HEK293 (cell line): ENCODE measurements at regions not wholly inside any gene's neighbourhood (a gene's known extent, or its start where the extent isn't known, plus 50 kb on each side); places are given as distances from the start of the nearest gene placed in this dataset.

Source experiments
- CTCF ChIP-seq: fragments of 450-650 bp; formaldehyde crosslinking; IDR thresholded peaks from 2 replicates; pipeline ENCODE4 v1.5.1; 2016; ENCODE audit warnings: missing biosample characterization, missing genetic modification characterization
- IKZF3 ChIP-seq: fragments of 450-650 bp; IDR thresholded peaks from 2 replicates; pipeline ENCODE4 v1.5.0; 2018; ENCODE audit warnings: missing biosample characterization, mild to moderate bottlenecking, missing genetic modification characterization, moderate library complexity
- MZF1 ChIP-seq: fragments of 450-650 bp; formaldehyde crosslinking; IDR thresholded peaks from 2 replicates; pipeline ENCODE4 v1.5.1; 2017; ENCODE audit warnings: missing biosample characterization, missing genetic modification characterization, borderline replicate concordance
- PBX3 ChIP-seq: sonication (generic); formaldehyde crosslinking; IDR thresholded peaks from 2 replicates; pipeline ENCODE4 v1.8.1; 2022; ENCODE audit warnings: mild to moderate bottlenecking, moderate library complexity, missing genetic modification reagents
- SCRT2 ChIP-seq: fragments of 450-650 bp; formaldehyde crosslinking; IDR thresholded peaks from 2 replicates; pipeline ENCODE4 v1.5.1; 2016; ENCODE audit warnings: missing biosample characterization, missing genetic modification characterization
- YY1 ChIP-seq: fragments of 450-650 bp; formaldehyde crosslinking; IDR thresholded peaks from 2 replicates; pipeline ENCODE4 v1.5.1; 2018; ENCODE audit warnings: missing biosample characterization, missing genetic modification characterization
- ZBTB7A ChIP-seq: fragments of 450-650 bp; formaldehyde crosslinking; IDR thresholded peaks from 2 replicates; pipeline ENCODE4 v1.5.1; 2016; ENCODE audit warnings: low read depth, missing biosample characterization, missing genetic modification characterization
- ZNF23 ChIP-seq: fragments of 450-650 bp; formaldehyde crosslinking; IDR thresholded peaks from 2 replicates; pipeline ENCODE4 v1.5.1; 2016; ENCODE audit warnings: missing biosample characterization, missing genetic modification characterization, borderline replicate concordance
- ZNF394 ChIP-seq: fragments of 450-650 bp; formaldehyde crosslinking; IDR thresholded peaks from 2 replicates; pipeline ENCODE4 v1.5.1; 2016; ENCODE audit warnings: missing biosample characterization, missing genetic modification characterization, mild to moderate bottlenecking, moderate library complexity, borderline replicate concordance
- ZNF776 ChIP-seq: fragments of 450-650 bp; formaldehyde crosslinking; IDR thresholded peaks from 2 replicates; pipeline ENCODE4 v1.5.0; 2017; ENCODE audit warnings: missing biosample characterization, missing genetic modification characterization, borderline replicate concordance
- TF ChIP-seq, protein P1 (sequence below): fragments of 450-650 bp; formaldehyde crosslinking; IDR thresholded peaks from 2 replicates; pipeline ENCODE4 v1.5.1; 2016; ENCODE audit warnings: missing biosample characterization, missing genetic modification characterization
- TF ChIP-seq, protein P2 (sequence below): fragments of 450-650 bp; formaldehyde crosslinking; IDR thresholded peaks from 2 replicates; pipeline ENCODE4 v1.5.1; 2016; ENCODE audit warnings: missing biosample characterization, missing genetic modification characterization
- TF ChIP-seq, protein P3 (sequence below): fragments of 450-650 bp; formaldehyde crosslinking; IDR thresholded peaks from 2 replicates; pipeline ENCODE4 v1.5.1; 2016; ENCODE audit warnings: missing biosample characterization, missing genetic modification characterization

DNA sequence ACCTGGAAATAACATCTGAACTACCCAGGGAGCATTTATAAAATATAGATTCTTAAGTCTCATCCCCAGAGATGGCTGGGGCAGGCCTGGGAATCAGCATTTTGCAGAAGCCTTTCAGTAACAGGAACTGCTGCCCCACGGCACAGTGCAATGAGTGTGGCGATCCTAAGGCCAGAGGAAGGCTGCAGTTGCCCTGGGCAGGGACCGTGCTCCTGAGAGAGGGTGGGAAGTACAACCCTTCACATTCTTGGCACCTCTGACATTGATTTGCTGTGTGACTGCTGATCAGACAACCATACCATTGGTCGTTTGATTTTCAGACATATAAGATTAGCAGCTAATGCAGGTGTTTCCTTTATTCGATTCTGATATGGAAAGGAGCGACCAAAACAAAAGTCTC is 233.6 kb downstream of the STIM2 start:
- TF ChIP-seq CTCF (no peak), YY1 (no peak), PBX3 (no peak), IKZF3 (tag by site-specific recombination) (no peak), ZNF394 (no peak), ZNF23 (no peak), MZF1 (tag by site-specific recombination) (no peak), ZNF776 (no peak), ZBTB7A (tag by site-specific recombination) (no peak), SCRT2 (tag by site-specific recombination) (no peak)
- TF ChIP-seq, protein P1, sequence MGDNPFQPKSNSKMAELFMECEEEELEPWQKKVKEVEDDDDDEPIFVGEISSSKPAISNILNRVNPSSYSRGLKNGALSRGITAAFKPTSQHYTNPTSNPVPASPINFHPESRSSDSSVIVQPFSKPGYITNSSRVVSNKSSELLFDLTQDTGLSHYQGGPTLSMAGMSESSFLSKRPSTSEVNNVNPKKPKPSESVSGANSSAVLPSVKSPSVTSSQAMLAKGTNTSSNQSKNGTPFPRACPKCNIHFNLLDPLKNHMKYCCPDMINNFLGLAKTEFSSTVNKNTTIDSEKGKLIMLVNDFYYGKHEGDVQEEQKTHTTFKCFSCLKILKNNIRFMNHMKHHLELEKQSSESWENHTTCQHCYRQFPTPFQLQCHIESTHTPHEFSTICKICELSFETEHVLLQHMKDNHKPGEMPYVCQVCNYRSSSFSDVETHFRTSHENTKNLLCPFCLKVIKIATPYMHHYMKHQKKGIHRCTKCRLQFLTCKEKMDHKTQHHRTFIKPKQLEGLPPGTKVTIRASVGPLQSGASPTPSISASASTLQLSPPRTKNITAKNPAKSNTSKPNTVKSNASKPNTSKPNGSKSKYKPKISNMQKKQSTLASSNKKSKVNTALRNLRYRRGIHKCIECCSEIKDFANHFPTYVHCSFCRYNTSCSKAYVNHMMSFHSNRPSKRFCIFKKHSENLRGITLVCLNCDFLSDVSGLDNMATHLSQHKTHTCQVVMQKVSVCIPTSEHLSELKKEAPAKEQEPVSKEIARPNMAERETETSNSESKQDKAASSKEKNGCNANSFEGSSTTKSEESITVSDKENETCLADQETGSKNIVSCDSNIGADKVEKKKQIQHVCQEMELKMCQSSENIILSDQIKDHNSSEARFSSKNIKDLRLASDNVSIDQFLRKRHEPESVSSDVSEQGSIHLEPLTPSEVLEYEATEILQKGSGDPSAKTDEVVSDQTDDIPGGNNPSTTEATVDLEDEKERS: no peak
- TF ChIP-seq, protein P2, sequence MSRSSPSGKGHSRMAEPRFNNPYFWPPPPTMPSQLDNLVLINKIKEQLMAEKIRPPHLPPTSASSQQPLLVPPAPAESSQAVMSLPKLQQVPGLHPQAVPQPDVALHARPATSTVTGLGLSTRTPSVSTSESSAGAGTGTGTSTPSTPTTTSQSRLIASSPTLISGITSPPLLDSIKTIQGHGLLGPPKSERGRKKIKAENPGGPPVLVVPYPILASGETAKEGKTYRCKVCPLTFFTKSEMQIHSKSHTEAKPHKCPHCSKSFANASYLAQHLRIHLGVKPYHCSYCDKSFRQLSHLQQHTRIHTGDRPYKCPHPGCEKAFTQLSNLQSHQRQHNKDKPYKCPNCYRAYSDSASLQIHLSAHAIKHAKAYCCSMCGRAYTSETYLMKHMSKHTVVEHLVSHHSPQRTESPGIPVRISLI (tag by site-specific recombination): no peak
- TF ChIP-seq, protein P3, sequence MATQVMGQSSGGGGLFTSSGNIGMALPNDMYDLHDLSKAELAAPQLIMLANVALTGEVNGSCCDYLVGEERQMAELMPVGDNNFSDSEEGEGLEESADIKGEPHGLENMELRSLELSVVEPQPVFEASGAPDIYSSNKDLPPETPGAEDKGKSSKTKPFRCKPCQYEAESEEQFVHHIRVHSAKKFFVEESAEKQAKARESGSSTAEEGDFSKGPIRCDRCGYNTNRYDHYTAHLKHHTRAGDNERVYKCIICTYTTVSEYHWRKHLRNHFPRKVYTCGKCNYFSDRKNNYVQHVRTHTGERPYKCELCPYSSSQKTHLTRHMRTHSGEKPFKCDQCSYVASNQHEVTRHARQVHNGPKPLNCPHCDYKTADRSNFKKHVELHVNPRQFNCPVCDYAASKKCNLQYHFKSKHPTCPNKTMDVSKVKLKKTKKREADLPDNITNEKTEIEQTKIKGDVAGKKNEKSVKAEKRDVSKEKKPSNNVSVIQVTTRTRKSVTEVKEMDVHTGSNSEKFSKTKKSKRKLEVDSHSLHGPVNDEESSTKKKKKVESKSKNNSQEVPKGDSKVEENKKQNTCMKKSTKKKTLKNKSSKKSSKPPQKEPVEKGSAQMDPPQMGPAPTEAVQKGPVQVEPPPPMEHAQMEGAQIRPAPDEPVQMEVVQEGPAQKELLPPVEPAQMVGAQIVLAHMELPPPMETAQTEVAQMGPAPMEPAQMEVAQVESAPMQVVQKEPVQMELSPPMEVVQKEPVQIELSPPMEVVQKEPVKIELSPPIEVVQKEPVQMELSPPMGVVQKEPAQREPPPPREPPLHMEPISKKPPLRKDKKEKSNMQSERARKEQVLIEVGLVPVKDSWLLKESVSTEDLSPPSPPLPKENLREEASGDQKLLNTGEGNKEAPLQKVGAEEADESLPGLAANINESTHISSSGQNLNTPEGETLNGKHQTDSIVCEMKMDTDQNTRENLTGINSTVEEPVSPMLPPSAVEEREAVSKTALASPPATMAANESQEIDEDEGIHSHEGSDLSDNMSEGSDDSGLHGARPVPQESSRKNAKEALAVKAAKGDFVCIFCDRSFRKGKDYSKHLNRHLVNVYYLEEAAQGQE (tag by site-specific recombination): no peak
